A673 (cell line): ENCODE measurements at regions not wholly inside any gene's neighbourhood (a gene's known extent, or its start where the extent isn't known, plus 50 kb on each side); places are given as distances from the start of the nearest gene placed in this dataset.

Source experiments
- CTCF ChIP-seq: fragments of 300-800, 200-600 bp; sonication (generic); conservative IDR thresholded peaks from 2 replicates; pipeline ENCODE4 v1.5.1; 2017; ENCODE audit warnings: low read depth, mild to moderate bottlenecking, antibody characterized with exemption, low read length, moderate library complexity, mixed read lengths
- EZH2 ChIP-seq: fragments of 200-600 bp; sonication (generic); IDR thresholded peaks from 2 replicates; pipeline ENCODE4 v1.6.1; 2017; ENCODE audit warnings: borderline replicate concordance, low read depth, mild to moderate bottlenecking, mixed read lengths, antibody characterized with exemption, low read length; ENCODE audit not compliant: poor library complexity, severe bottlenecking

GRCh38 chr6:126804332-126805064 is 314.0 kb upstream of the RSPO3 start:
- TF ChIP-seq CTCF (peak; percentile 83), EZH2 (no peak)
